ENCODE measurements at regions not wholly inside any gene's neighbourhood (a gene's known extent, or its start where the extent isn't known, plus 50 kb on each side); places are given as distances from the start of the nearest gene placed in this dataset.

GRCh38 chr7:13447637-13448036 is 541.8 kb downstream of the ETV1 start:
- no peak for TF ChIP-seq EZH2phosphoT487 (IDR thresholded peaks at IDR 0.05; ENCODE audit: low read length)
- no peak for TF ChIP-seq CTCF (IDR thresholded peaks at IDR 0.05; ENCODE audit: low read length)
